ENCODE measurements at regions not wholly inside any gene's neighbourhood (a gene's known extent, or its start where the extent isn't known, plus 50 kb on each side); places are given as distances from the start of the nearest gene placed in this dataset.

GRCh38 chr3:164224126-164224525, 854.2 kb downstream of the SI start:
- TF ChIP-seq CTCF (IDR thresholded peaks at IDR 0.05) (no peak), EZH2 (IDR thresholded peaks at IDR 0.05; ENCODE audit: borderline replicate concordance, insufficient read depth, low read depth, low read length, poor library complexity, severe bottlenecking) (no peak)

All from B cell (primary cell).